Fibroblast of pulmonary artery (primary cell): ENCODE measurements at regions not wholly inside any gene's neighbourhood (a gene's known extent, or its start where the extent isn't known, plus 50 kb on each side); places are given as distances from the start of the nearest gene placed in this dataset.

Experiments
- DNase-seq: peaks from one replicate; pipeline ENCODE4 v3.0.0-alpha.2; 2010; ENCODE audit warnings: low read depth
- H3K4me3 ChIP-seq: replicated peaks from 2 replicates; pipeline ENCODE4 v1.5.1; 2011; ENCODE audit warnings: low read depth, mild to moderate bottlenecking, control low read depth, low read length, moderate library complexity
- TF ChIP-seq, protein P1 (sequence below): IDR thresholded peaks from 2 replicates; pipeline ENCODE4 v1.5.1; 2011; ENCODE audit warnings: mild to moderate bottlenecking, control low read depth, low read length, inconsistent platforms; ENCODE audit errors: missing control alignments

DNA sequence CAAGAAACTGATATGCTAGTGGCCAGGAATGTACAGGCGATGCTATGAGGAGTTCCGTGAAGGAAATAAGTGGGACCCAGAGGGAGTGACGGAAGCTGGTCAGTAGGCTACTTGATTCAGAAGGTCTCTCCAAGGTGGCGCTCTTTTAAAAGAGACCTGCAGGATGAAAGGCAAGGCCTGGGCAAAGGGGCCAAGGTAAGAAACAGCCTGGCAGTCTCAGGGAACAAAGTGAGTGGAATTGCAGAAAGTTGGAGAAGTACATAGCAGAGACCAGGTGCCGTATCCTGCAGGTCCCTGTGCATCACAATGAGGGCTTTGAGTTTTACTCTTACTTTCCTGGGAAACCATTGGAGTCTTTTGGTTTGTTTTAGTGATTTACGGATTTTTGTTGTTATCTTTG, 905.6 kb downstream of the BCL11B start:
- no peak for DNase-seq
- H3K4me3 ChIP-seq: no peak overlapping the region
- TF ChIP-seq, protein P1, sequence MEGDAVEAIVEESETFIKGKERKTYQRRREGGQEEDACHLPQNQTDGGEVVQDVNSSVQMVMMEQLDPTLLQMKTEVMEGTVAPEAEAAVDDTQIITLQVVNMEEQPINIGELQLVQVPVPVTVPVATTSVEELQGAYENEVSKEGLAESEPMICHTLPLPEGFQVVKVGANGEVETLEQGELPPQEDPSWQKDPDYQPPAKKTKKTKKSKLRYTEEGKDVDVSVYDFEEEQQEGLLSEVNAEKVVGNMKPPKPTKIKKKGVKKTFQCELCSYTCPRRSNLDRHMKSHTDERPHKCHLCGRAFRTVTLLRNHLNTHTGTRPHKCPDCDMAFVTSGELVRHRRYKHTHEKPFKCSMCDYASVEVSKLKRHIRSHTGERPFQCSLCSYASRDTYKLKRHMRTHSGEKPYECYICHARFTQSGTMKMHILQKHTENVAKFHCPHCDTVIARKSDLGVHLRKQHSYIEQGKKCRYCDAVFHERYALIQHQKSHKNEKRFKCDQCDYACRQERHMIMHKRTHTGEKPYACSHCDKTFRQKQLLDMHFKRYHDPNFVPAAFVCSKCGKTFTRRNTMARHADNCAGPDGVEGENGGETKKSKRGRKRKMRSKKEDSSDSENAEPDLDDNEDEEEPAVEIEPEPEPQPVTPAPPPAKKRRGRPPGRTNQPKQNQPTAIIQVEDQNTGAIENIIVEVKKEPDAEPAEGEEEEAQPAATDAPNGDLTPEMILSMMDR: no peak

DNA sequence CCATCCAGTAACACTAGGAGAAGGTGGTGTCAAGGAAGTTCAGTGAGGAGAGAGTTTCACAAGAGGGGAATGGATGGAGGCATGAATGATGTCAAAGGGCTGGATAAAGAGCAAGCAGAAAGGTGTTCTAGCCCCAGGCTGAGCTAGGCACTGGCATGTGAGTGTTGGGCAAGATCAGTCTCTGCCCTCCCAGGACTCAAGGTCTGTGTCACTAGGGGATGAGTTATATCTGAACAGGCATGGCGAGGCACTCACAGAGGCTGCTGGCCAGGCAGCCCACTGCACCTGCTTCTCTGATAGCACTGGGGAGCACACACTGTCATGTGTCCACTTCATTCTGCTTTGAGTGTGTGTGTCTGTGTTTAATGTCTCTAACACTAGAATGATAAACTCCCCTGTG, 903.8 kb downstream of the BCL11B start:
- no peak overlapping the region for H3K4me3 ChIP-seq
- no peak for DNase-seq
- TF ChIP-seq, protein P1: no peak

GRCh38 chr14:98368916-98369315, 903.1 kb downstream of the BCL11B start:
- no peak overlapping the region for H3K4me3 ChIP-seq
- TF ChIP-seq, protein P1: no peak
- no peak for DNase-seq

- TF ChIP-seq, protein P1: no peak
- no peak overlapping the region for H3K4me3 ChIP-seq
These were observed 902.7 kb downstream of the BCL11B start for GRCh38 chr14:98369344-98369743.

DNA sequence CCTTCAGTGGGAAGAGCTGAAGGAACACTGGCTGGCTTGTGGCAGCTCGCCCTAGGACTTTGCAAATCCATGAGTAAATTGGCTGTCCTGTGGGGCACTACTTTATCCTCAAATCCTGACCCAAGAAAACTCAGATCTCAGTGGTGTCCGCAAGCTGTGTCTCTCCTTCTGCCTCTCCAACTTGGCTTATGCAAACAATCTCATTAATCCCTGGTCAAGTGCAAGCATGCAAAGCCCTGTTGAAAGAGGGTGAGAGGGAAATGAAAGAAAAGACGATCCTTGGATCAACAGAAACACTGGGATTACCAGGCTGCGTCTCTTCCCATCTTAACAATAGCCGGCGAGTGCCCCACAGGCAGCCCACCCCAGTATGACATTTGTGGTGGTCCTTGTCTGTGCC, 901.6 kb downstream of the BCL11B start:
- TF ChIP-seq, protein P1: no peak
- no peak overlapping the region for H3K4me3 ChIP-seq
- no peak for DNase-seq

More at GRCh38 chr14:98369344-98369743, 902.7 kb downstream of the BCL11B start:
- no peak for DNase-seq

GRCh38 chr14:98371141-98371540, 900.9 kb downstream of the BCL11B start:
- DNase-seq: no peak
- TF ChIP-seq, protein P1: no peak
- no peak overlapping the region for H3K4me3 ChIP-seq

GRCh38 chr14:98374136-98374535, 897.9 kb downstream of the BCL11B start:
- no peak for DNase-seq
- TF ChIP-seq, protein P1: no peak
- H3K4me3 ChIP-seq: no peak overlapping the region
